ENCODE measurements at regions not wholly inside any gene's neighbourhood (a gene's known extent, or its start where the extent isn't known, plus 50 kb on each side); places are given as distances from the start of the nearest gene placed in this dataset.
A peak's percentile ranks its signal among the peaks of the same experiment; 100 is the strongest.
"Not testable (repeated sequence)": the region's sequence is repeated elsewhere in the genome, so short reads cannot be mapped to it uniquely, and the experiment has no call there.

- DNase-seq, result no peak
These were observed 500.2 kb downstream of the CDH9 start for GRCh38 chr5:26538226-26538625.

DNA sequence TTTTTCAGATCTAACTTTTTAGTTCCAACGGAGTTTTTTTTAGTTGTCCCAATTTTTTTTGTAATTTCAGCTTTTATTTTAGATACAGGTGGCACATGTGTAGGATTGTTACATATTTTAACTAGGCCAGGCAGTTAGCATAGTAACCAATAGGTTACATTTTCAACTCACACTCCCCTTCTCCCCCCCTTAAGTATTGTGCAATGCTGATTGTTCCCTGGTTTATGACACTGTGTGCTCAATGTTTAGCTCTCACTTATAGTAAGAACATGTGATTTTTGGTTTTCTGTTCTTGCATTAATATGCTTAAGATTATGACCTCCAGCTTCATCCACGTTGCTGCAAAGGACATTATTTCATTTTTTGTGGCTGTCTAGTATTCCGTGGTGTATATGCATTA, 503.2 kb downstream of the CDH9 start:
- DNase-seq, result no peak

DNA sequence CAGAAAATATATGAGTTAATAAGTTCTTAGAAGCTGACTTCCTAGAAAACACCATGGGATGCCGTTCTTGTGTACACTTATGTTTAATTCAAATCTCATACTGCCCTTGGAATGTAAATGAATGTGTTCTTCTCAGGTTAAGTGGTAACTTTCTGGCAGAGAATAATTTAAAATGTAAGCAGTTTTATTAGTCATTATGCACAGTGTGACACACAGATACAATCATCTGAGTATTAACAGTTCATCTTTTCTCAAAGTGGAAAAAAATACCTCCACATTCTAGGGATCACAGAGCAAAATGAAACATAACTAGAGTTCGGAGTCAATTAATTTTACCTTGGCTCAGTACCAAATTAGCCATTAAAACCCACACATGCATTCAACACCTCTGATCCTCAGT, 508.1 kb downstream of the CDH9 start:
- DNase-seq, result no peak

DNA sequence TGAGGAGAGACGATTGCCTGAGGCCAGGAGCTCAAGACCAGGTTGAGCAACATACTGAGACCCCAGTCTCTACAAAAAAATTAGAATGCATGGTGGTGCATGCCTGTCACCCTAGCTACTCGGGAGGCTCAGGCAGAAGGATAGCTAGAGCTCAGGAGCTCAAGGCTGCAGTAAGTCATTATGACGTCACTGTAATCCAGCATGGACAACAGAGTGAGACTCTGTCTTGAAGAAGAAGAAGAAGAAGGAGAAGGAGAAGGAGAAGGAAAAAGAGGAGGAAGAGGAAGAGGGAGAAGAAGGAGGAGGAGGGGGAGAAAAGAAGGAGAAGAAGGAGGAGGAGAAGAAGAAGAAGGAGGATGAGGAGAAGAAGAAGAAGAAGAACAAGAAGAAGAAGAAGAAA, 519.1 kb downstream of the CDH9 start:
- no peak for DNase-seq

DNA sequence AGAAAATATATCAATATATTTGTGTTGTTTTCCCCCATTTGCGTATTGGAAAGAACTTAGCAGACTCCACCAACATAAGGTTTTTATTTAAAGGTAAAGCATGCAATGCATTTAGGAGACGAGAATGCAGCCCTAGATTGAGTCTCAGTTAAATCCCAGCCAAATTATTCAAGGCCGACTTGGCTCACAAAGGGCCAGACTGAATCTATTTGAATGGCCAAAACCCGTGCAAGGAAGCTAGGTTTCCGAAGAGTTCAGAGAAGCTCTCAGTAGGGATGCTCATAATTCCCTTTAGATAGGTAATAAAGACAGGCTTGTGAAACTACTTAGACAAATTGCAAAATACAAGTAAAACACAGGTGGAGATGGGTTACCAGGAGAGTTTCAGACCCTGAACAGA, 520.3 kb downstream of the CDH9 start:
- peak; percentile 0 for DNase-seq

- no peak for DNase-seq
These were observed 539.4 kb downstream of the CDH9 start for GRCh38 chr5:26498972-26499371.

- no peak for DNase-seq
These were observed 542.9 kb downstream of the CDH9 start for GRCh38 chr5:26495437-26495836.

DNA sequence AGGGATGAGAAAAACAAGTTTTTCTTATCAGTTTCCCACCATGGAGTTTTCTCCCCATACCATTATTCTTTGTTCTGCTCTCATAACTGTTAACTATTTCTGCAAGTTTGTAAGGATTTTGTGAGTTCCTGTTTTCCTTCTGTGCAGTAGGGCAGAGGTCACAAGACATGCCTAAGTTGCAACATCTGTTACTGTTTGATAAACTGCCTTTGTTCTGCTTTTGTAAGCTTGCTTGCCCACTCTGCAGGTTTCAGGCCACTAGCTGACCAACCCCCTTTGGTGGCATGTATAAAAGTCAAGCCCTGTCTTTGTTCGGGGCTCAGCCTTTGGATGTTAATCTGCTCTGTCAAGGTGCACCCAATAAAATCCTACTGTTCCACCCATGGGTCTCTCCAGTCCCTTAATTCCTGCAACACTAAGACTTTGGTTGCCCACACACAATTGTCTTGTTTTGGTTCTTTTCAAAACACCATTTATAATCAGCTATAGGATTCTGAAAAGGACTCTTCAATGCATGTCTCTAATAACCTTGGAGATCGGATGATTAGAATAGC, 545.4 kb downstream of the CDH9 start:
- no peak for DNase-seq

DNA sequence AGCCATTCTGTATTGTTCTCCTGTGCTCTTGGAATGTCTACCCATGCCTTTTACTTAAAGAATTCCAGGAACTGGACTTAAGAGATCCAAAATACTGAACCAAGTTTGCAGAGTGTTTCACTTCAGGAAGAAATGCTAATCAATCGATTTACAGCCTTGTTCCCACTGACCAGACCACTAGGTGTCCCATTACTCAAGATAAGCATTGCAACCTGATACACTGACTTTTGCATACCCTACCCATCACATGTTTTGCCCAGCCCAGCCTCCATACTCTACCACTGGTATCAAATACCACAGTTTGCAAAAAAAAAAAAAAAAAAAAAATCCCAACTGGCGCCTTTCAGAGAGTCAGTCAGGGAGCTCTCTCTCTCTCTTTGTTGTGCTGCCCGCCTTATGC, 550.8 kb downstream of the CDH9 start:
- no peak for DNase-seq

DNA sequence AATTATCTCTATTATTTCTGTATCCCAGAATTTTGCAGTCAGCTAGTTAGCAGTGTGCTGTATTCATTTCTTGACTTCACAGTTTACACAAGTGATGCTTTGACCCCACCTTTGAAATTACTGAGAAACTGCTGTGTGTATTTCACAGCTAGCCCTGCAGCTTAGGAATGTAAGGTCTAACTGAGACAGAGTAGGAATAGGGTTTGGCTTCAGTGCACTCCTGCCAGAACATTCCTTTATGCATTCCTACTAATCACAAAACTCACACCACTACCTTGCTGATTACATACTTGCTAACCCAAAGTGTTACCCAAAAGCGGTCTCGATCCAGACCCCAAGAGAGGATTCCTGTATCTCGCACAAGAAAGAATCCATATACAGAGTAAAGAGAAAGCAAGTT, 551.8 kb downstream of the CDH9 start:
- no peak for DNase-seq

GRCh38 chr5:26485146-26485860, 553.1 kb downstream of the CDH9 start:
- not testable (repeated sequence) for DNase-seq

- DNase-seq, result peak; percentile 34
These were observed 555.5 kb downstream of the CDH9 start for GRCh38 chr5:26482810-26483375.

DNA sequence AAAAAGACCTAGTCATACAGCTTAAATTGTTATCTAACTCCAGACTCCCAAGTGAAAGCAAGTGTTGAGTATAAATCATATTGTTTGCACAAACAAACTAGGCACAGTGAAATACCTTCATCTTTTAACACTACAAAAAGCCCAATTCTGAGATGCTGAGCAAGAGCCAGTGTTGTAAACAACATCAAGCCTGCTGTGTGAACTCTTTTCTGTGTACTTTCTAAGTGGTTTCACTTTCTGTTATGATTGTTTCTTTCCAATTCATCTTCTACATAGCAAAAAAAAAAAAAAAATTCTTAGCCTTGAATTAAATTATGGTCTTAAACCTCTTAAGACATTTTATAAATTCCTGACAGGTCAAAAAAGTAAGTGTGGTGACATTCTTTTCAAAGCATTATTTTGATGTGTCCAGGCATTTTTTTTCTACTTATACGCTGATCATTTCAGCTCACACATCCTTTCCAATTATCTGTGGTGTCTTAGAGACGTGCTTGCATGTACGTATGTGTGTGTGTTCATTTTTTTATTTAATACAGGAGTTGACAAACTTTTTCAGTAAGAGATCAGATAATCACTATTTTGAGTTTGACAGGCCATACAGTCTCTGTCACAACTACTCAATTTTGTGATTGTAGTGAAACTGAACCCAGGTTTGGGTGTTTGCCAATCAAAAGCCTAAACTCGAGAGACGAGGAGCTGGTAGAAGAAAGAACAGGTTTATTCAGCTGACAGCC, 556.1 kb downstream of the CDH9 start:
- DNase-seq, result no peak

DNA sequence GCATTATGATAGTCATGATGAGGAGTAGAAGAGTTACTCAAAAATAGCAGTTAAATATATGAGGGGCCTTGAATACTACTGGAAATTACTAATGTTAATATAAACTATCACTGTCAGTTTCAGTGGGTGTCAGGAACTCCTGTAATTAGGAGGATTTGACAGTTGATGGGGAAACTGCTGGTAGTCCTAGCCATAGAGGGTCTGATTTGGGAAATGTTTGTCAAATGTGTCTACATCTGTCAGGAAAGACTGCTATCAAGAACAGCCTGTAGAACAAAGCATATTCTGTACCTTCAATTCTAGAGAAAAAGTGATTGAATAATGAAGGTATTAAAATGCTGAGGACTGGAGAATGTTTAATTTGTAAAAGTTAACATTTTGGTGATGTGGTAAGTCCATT, 567.9 kb downstream of the CDH9 start:
- DNase-seq, result no peak

GRCh38 chr5:26439121-26439520, 599.3 kb downstream of the CDH9 start:
- DNase-seq, result no peak

DNA sequence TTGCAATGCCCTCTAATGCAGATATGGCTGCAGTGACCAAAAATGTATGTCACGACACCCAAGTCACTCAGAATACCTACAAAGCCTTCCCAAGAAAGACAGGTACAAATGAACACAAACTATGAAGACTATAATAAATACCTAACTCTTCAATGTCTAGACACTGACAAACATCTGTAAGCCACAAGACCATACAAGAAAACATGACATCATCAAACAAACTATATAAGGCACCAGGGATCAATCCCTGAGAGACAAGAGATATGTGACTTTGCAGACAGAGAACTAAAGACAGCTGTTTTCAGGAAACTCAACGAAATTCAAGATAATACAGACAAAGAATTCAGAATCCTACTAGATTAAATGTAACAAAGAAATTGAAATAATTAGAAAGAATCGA, 603.7 kb downstream of the CDH9 start:
- DNase-seq, result no peak

DNA sequence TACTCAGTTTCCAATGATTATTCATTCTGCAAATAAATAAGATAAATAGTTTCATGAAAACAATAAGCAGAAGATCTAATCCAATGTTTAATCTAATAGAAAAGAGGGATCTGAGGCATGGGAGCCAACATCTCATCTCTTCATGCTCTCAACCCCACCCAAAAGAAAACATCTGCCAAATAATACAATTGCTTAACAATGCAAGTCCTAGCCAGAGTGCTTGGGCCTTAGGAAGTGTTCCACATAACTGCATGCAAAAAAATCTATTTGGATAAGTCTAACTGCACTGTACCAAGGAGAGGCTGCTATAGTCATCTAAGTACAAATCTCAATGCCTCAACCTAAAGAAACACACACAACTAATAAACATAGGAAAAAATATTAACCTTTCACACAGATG, 606.0 kb downstream of the CDH9 start:
- DNase-seq, result no peak

DNA sequence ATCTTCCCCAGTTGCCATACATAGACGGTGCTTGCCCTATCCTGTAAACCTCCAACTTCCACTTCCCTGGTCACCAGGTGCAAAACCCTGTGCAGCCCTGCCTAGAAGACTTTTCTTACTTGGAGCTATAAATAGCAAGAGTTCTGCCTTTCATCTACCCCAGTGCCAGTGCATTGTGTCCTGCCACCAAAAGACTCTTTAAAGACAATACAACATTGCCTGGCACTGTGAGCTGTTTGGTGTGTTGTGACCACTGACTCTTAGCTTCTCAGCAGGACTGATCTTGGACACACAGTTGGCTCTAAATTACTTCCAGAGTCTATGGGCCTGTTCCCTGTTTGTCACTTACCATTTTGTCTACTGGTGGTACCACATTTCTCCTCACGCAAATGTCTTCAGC, 608.1 kb downstream of the CDH9 start:
- DNase-seq, result no peak

DNA sequence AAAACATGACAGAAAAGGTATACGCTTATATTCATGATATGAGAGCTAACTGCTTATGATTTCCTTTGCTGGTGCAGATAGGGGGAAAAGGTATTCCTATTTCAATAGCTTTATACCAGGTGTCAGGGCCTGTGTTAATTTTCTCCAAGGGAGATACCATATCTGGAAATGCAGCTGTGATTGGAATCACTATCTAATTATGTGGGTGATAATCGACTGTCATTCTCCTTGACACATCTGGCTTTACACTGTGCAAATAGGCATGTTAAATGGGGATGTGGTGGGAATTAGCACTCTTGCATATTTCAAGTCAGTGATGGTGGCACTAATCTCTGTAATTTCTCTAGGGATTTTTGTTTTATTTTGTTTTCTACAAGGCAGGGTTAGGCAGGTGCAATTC, 611.1 kb downstream of the CDH9 start:
- DNase-seq, result no peak

DNA sequence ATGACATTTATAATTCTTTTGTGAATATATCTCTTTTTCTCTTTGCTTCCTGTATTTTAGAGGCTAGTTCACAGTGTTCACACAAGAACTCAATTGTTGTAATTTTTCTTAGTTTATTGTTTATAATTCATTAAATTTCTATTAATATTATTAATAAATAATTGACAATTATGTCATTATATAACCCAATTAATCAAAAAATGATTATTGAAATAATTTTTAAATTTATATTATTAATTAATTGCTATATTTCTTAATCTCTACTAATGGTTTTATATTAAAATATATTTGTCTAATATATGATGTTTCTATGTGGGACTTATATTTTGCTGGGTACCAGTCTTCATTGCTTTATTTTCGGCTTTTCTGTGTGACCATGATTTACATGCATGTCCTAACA, 618.4 kb downstream of the CDH9 start:
- DNase-seq, result no peak

GRCh38 chr5:26416911-26417310, 621.5 kb downstream of the CDH9 start:
- DNase-seq, result no peak

DNA sequence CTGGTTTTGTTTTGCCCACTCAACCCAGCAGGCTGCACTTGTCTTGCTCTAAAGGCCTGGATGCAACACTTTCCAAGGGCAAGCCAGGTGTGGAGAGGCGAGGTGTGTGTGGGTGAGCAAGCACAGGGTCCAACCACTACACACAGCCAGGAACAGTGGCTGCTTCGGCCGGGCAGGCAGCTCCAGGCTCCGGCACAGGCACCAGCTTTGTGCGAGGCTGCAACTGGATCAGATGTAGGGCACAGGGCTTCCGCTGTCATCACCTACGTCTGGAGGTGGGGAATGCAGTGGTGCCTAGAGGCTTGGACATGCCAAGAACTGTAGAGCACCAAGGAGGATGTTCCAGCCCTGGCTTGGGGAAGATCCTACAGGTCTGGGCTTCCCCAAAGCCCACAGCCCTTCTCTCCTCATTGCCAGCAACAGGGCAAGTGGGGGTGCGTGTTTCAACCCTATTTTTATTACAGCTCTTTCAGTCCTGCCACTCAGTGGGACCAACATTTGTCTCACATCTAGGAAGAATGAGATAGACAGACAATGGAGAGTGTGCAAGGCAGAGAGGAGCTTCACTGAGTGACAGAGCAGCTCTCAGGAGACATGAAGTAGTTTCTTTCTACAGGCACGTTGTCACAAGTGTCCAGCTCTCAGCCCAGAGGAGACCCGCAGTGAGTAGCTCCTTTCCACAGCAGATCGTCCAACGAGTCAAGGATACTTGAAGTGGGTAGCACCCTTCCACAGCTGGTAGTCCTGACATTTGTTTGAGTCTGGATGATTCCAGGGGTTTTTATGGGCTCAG, 622.2 kb downstream of the CDH9 start:
- DNase-seq, result no peak

GRCh38 chr5:26390608-26391007, 647.8 kb downstream of the CDH9 start:
- DNase-seq, result no peak

All from tongue (tissue), 1 donor.